ENCODE measurements at regions not wholly inside any gene's neighbourhood (a gene's known extent, or its start where the extent isn't known, plus 50 kb on each side); places are given as distances from the start of the nearest gene placed in this dataset.

DNA sequence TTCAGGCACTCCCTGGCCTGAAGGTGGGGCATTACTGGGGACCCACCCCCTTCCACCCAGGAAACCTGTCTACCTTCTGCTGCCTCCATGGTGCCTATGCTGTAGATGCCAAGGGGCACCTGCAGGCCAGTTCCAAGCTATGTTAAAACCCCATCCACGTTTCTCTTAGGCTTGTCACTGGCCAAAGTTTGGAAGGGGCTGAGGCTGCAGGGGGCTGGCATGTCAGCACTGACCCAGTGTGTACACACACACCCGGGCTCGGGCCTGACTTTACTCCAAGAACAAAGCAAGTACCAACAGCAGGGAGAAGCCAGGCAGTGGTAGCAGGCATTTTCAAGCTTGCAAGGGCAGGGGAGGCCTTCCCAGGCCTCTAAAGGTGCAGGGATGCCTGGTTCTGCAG, 53.8 kb upstream of the PCDH15 start:
- no peak overlapping the region for H3K9ac ChIP-seq (ENCODE audit: low read length)

DNA sequence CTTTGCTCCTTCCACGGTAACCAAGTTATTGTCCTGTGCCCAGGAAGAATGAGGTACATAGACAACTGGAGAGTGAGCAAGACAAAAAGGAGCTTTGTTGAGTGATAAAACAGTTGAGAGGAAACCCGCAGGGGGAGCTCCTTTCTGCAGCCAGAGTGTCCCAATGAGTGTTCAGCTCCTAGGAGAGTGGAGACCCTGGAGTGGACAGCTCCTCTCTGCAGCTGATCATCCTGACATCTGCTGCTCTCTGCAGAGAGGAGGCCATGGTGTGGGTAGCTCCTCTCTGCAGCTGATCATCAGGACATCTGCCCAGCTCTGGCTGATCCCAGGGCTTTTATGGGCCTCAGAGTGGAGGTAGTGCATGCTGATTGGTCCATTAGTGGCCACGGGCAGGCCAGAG, 53.4 kb upstream of the PCDH15 start:
- Histone ChIP-seq H3K9ac (ENCODE audit: low read length) (no peak overlapping the region), H3K4me1 (ENCODE audit: control insufficient read depth, low read depth, low read length) (no peaks in the 10 kb centered on the region)

More for the DNA sequence above, 53.8 kb upstream of the PCDH15 start:
- Histone ChIP-seq H3K9me3 (ENCODE audit: control insufficient read depth, low read depth, low read length) (no peaks in the 10 kb centered on the region), H3K36me3 (ENCODE audit: control insufficient read depth, low read depth, low read length) (no peaks in the 10 kb centered on the region), H3K4me1 (ENCODE audit: control insufficient read depth, low read depth, low read length) (no peaks in the 10 kb centered on the region), H3K27ac (ENCODE audit: low read length) (no peak overlapping the region), H3K27me3 (ENCODE audit: control insufficient read depth, insufficient read depth, low read length) (no peaks in the 10 kb centered on the region), H3K4me3 (ENCODE audit: low read length) (no peak overlapping the region)

DNA sequence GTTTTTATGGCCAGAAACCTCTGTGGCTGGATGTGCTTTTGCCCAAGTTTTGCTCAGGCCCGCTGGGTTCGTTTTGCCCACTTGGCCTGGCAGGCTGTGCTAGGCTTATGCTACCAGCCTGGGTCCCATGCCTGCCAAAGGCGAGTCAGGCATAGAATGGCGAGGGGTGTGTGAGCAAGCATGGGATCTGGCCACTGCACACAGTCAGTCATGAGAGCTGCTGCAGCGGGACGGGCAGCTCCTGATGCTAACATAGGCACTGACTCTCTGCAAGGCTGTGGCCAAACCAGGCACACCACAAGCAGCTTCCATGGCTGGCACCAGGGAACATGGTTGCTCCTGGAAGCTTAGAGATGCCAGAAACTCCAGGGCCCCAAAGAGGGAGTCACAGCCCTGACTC, 52.9 kb upstream of the PCDH15 start:
- H3K9ac ChIP-seq (ENCODE audit: low read length): no peak overlapping the region

More for the DNA sequence above, 53.4 kb upstream of the PCDH15 start:
- Histone ChIP-seq H3K9me3 (ENCODE audit: control insufficient read depth, low read depth, low read length) (no peaks in the 10 kb centered on the region), H3K4me3 (ENCODE audit: low read length) (no peak overlapping the region), H3K36me3 (ENCODE audit: control insufficient read depth, low read depth, low read length) (no peaks in the 10 kb centered on the region), H3K27ac (ENCODE audit: low read length) (no peak overlapping the region), H3K27me3 (ENCODE audit: control insufficient read depth, insufficient read depth, low read length) (no peaks in the 10 kb centered on the region)

More for the DNA sequence above, 52.9 kb upstream of the PCDH15 start:
- no peak overlapping the region for H3K27ac ChIP-seq (ENCODE audit: low read length)
- no peaks in the 10 kb centered on the region for H3K27me3 ChIP-seq (ENCODE audit: control insufficient read depth, insufficient read depth, low read length)
- no peaks in the 10 kb centered on the region for H3K9me3 ChIP-seq (ENCODE audit: control insufficient read depth, low read depth, low read length)
- H3K4me3 ChIP-seq (ENCODE audit: low read length): no peak overlapping the region
- no peaks in the 10 kb centered on the region for H3K4me1 ChIP-seq (ENCODE audit: control insufficient read depth, low read depth, low read length)
- no peaks in the 10 kb centered on the region for H3K36me3 ChIP-seq (ENCODE audit: control insufficient read depth, low read depth, low read length)
